Testis (tissue), 2 donors: ENCODE measurements at regions not wholly inside any gene's neighbourhood (a gene's known extent, or its start where the extent isn't known, plus 50 kb on each side); places are given as distances from the start of the nearest gene placed in this dataset.

Experiments used
- POLR2A ChIP-seq: fragments of 450-650 bp; IDR thresholded peaks from one replicate; pipeline ENCODE4 v1.6.1; 2017; ENCODE audit warnings: antibody characterized with exemption, mild to moderate bottlenecking, moderate library complexity
- TF ChIP-seq, protein P1 (sequence below), 3 experiments: fragments of 450-650 bp in 2 of 3; fragments of 200-600 bp in 1 of 3; sonication (generic) in 1 of 3; IDR thresholded peaks; one replicate each; pipeline ENCODE4 v1.5.1; 2016 to 2019; ENCODE audit warnings: antibody characterized with exemption in 3 of 3, mild to moderate bottlenecking in 2 of 3, moderate library complexity in 1 of 3

DNA sequence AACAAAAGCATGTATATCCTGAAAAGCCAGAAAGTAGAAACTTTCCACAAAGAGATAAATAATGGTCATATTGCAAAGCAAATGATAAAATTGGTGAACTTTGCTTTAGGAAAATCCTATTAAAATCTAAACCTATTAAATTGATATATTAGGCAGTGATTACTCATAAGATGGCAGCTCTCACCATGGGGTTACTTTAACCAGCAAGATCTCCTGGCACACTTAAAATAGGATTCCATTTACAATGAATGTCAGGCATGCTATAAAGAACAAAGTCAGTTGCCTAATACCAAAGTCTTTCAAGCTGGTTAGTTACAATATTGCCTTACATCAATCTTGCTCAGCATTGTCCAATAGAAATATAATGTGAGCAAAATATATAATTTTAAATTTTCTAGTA is 816.2 kb downstream of the BCL11A start:
- TF ChIP-seq, protein P1, sequence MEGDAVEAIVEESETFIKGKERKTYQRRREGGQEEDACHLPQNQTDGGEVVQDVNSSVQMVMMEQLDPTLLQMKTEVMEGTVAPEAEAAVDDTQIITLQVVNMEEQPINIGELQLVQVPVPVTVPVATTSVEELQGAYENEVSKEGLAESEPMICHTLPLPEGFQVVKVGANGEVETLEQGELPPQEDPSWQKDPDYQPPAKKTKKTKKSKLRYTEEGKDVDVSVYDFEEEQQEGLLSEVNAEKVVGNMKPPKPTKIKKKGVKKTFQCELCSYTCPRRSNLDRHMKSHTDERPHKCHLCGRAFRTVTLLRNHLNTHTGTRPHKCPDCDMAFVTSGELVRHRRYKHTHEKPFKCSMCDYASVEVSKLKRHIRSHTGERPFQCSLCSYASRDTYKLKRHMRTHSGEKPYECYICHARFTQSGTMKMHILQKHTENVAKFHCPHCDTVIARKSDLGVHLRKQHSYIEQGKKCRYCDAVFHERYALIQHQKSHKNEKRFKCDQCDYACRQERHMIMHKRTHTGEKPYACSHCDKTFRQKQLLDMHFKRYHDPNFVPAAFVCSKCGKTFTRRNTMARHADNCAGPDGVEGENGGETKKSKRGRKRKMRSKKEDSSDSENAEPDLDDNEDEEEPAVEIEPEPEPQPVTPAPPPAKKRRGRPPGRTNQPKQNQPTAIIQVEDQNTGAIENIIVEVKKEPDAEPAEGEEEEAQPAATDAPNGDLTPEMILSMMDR (IDR thresholded peaks at IDR 0.05) = no peak
- no peak for TF ChIP-seq POLR2A
